NCI-H82 treated with DMSO at 0.1 percent for 48 hours (cell line): ENCODE measurements at regions not wholly inside any gene's neighbourhood (a gene's known extent, or its start where the extent isn't known, plus 50 kb on each side); places are given as distances from the start of the nearest gene placed in this dataset.

Source experiments
- DNase-seq: peaks from one replicate; lab custom pipeline; 2025; ENCODE audit not compliant: unreplicated experiment; lab: John Stamatoyannopoulos, UW

GRCh38 chrX:26411045-26411444 lies 195.1 kb downstream of the MAGEB5 start:
- no peak for DNase-seq

GRCh38 chrX:26409636-26410035 lies 193.7 kb downstream of the MAGEB5 start:
- no peak for DNase-seq

DNA sequence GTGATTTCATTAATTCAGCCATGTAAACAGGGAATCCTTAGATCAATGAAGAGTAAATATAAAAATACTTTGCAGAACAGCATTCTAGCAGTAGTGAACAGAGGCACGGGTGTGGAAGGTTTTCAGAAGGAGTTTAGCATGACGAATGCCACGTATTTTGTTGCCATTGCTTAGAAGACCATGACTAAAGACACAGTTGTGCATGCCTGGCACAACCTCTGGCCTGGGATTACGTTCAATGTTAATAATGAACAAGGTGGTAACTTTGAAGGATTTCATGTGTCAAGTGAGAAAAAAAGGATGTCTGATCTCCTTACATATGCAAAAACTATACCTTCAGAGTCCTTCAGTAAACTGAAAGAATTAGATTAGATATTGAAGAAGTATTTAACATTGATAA lies 171.9 kb downstream of the MAGEB5 start:
- DNase-seq: no peak

DNA sequence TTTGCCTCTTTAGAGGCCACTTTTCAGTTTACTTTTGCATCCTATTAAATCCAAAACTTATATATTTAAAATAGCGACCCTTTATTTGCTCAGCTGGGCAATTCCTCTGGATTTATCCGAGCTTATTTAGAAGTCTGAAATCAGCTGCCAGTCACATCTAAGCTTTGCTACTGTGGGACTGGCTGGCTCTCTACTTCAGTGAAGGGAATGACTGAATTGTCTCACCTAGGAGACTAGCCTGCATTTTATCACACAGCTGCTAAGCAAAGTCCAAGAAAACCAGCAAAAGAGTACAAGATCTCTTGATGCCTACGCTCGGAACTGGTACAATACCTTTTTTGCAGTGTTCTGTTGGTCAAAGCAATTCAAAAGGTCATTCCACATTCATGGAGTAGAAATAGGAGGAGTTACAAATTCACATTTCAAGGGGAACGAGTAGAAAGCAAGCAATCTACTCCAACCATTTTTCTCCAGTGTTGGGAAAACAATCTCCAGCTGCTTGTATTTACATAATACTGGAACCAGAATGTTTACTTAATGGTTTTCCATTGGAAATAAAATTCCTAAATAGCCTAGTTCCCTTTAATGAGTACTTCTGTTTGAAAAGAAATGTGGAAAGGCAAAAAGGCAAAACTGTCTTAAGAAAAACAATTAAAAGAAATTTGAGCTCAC lies 160.2 kb downstream of the MAGEB5 start:
- no peak for DNase-seq

- DNase-seq: no peak
Observed at GRCh38 chrX:26375346-26375745, 159.4 kb downstream of the MAGEB5 start.

GRCh38 chrX:26373829-26374228 lies 157.9 kb downstream of the MAGEB5 start:
- no peak for DNase-seq

DNA sequence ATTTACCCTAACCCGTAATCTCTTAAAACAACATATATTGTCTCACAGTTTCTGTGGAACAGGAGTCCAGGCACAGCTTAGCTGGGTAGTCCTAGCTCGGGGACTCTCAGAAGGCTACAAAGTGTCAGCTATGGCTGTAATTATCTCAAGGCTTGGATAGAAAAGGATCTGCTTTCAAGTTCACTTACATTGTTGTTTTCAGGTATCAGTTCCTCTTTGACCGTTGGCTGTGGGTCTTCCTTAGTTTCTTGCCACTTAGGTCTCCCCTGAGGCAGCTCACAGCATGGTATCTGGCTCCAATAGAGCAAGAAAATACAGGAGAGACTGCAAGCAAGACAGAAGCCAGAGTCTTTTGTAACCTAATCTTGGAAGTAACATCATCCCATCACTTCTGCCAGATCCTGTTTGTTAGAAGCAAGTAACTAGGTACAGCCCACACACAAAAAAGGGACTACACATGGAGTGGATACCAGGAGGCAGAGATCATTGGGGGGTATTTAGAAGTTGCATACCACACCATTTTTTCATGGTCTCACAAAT lies 137.0 kb downstream of the MAGEB5 start:
- no peak for DNase-seq

DNA sequence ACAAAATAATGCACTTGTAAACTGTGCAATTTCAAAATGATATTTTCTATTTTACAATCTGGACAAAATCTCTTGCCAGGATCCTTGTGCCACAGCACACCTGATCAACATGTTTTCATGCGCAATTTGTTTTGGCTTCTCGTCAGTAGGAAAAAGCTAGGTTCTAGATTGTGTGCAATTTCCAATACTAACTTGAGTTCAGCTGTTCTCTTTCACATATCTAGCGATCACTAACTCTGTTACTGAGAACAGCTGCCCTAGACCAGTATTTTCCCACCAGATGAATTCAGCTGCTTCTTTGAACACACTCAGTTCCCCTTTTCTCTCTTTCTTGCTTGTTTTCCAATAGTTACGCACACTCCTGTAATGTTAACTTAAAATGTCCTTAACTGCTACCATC lies 131.2 kb downstream of the MAGEB5 start:
- DNase-seq: no peak

GRCh38 chrX:26334232-26334631 lies 118.3 kb downstream of the MAGEB5 start:
- DNase-seq: no peak

DNA sequence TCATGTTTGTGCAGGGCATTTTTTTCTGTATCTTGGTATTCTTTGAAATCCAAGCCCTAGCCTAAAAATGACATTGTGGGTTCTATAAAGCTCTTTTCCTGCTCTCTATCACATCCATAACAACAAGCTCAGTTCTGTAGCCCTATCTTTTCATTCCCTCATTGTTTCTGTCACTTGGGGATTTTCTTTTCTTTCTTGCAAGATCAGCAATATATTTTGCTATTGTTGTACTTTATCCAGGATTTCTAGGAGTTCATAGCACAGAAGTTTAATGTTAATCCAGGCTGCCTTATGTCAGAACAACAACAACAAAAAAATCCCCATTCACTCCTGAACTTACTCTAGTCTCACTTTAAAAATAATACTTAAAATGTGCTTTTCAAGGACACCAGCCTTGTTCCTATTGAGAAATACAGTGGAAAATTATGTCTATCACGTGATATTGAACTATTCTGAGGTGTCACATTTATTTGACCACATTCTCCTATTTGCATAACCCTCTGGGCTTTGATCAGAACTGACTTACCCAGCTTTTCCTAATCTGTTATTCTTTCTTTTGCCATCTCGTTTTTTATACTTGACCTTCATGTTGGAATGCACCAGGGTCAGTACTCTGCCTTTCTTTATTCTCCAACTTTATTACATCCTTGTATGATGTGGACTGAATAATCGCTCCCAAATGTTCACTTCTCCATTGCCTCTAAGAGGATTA lies 112.8 kb downstream of the MAGEB5 start:
- no peak for DNase-seq

- DNase-seq: no peak
Observed at GRCh38 chrX:26309262-26309661, 93.3 kb downstream of the MAGEB5 start.

DNA sequence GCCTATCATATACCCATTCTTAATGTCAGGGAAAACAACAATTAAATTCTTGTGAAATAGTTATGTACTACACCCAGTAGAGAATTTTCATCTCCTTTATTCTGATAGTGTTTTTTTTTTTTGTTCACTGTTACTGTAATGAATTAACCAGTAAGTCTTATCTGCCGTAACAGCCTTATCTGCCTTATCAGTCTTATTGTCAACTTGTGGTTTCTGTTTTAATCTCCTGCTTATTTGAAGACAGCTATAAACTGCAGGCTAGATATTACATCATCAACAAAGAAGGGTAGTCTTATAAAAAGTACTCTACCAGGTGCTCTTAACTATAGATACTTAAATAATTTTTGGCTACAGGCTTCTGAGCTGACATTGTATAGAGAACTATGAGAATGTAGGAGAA lies 79.5 kb downstream of the MAGEB5 start:
- no peak for DNase-seq

DNA sequence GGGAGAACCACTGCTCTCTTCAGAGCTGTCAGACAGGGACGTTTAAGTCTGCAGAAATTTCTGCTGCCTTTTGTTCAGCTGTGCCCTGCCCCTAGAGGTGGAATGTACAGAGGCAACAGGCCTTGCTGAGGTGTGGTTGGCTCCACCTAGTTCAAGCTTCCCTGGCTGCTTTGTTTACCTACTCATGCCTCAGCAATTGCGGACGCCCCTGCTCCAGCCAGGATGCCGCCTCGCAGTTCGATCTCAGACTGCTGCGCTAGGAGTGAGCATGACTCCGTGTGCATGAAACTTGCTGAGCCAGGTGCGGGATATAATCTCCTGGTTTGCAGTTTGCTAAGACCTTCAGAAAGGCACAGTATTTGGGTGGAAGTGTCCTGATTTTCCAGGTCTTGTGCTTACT lies 70.9 kb downstream of the MAGEB5 start:
- DNase-seq: no peak
